IPS DF 19.7 (cell line): ENCODE measurements at regions not wholly inside any gene's neighbourhood (a gene's known extent, or its start where the extent isn't known, plus 50 kb on each side); places are given as distances from the start of the nearest gene placed in this dataset.

Experiments used
- DNase-seq: peaks from one replicate; pipeline ENCODE4 v3.0.0-alpha.2; 2013; ENCODE audit warnings: low read depth, low spot score

- DNase-seq: no peak
These were observed 52.9 kb upstream of the DLK1 start for GRCh38 chr14:100673807-100674154.

- no peak for DNase-seq
These were observed 52.3 kb upstream of the DLK1 start for GRCh38 chr14:100674428-100674827.

GRCh38 chr14:100674897-100675619, 51.6 kb upstream of the DLK1 start:
- DNase-seq: no peak

- DNase-seq: no peak
These were observed 50.7 kb upstream of the DLK1 start for GRCh38 chr14:100675699-100676684.
